Peyer's patch (tissue), 4 donors: ENCODE measurements at regions not wholly inside any gene's neighbourhood (a gene's known extent, or its start where the extent isn't known, plus 50 kb on each side); places are given as distances from the start of the nearest gene placed in this dataset.

Experiments used
- POLR2A ChIP-seq, 2 donors: fragments of 450-650 bp; IDR thresholded peaks; one replicate each; pipeline ENCODE4 v1.5.1; 2017; ENCODE audit warnings: antibody characterized with exemption in 2 of 2, mild to moderate bottlenecking in 2 of 2, moderate library complexity in 2 of 2
- TF ChIP-seq, protein P1 (sequence below), 6 experiments: fragments of 450-650 bp in 4 of 6; fragments of 200-600 bp in 2 of 6; sonication (generic) in 1 of 6; IDR thresholded peaks; one replicate each; pipeline ENCODE4 v1.5.1; 2017 to 2019; ENCODE audit warnings: antibody characterized with exemption in 6 of 6, mild to moderate bottlenecking in 3 of 6, moderate library complexity in 1 of 6

DNA sequence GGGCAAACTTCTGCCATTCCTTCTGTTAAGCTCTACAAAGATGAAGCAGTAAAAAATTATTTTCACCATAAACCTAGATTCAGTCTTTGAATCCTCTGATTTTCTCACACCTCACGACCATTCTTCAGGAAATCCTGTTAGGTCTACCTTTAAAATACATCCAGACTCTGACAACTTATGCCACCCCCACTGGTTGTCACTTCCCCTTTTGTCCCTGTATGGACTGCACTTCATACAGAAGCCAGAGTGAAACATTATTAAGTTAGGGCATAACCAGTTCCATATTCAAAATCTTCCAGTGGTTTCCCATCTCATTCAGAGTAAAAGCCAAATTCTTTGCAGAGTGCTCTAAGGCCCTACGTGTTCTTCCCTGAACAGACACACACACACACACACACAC, 499.8 kb downstream of the RASEF start:
- TF ChIP-seq, protein P1, sequence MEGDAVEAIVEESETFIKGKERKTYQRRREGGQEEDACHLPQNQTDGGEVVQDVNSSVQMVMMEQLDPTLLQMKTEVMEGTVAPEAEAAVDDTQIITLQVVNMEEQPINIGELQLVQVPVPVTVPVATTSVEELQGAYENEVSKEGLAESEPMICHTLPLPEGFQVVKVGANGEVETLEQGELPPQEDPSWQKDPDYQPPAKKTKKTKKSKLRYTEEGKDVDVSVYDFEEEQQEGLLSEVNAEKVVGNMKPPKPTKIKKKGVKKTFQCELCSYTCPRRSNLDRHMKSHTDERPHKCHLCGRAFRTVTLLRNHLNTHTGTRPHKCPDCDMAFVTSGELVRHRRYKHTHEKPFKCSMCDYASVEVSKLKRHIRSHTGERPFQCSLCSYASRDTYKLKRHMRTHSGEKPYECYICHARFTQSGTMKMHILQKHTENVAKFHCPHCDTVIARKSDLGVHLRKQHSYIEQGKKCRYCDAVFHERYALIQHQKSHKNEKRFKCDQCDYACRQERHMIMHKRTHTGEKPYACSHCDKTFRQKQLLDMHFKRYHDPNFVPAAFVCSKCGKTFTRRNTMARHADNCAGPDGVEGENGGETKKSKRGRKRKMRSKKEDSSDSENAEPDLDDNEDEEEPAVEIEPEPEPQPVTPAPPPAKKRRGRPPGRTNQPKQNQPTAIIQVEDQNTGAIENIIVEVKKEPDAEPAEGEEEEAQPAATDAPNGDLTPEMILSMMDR (IDR thresholded peaks at IDR 0.05) = no peak
- no peak for TF ChIP-seq POLR2A (IDR thresholded peaks at IDR 0.05)
